SK-N-MC (cell line): ENCODE measurements at regions not wholly inside any gene's neighbourhood (a gene's known extent, or its start where the extent isn't known, plus 50 kb on each side); places are given as distances from the start of the nearest gene placed in this dataset.

Experiments used
- DNase-seq: peaks from one replicate; pipeline ENCODE4 v3.0.0-alpha.2; 2011; ENCODE audit warnings: low read depth, low spot score
- H3K27ac ChIP-seq: fragments of 200-600 bp; sonication (generic); 2 replicates; pipeline ENCODE4 v1.5.1; 2016; ENCODE audit warnings: mixed run types
- H3K36me3 ChIP-seq: fragments of 200-600 bp; sonication (generic); 2 replicates; pipeline ENCODE4 v1.6.1; 2017; ENCODE audit warnings: antibody characterized with exemption, low read length, mixed read lengths; ENCODE audit not compliant: insufficient read depth
- H3K4me3 ChIP-seq: fragments of 200-600 bp; sonication (generic); 2 replicates; pipeline ENCODE4 v1.5.1; 2016
- H3K9ac ChIP-seq: fragments of 200-600 bp; sonication (generic); 2 replicates; pipeline ENCODE4 v1.8.0; 2017; ENCODE audit warnings: mixed run types, mixed read lengths; ENCODE audit not compliant: insufficient read length
- H3K9me3 ChIP-seq: fragments of 200-600 bp; sonication (generic); 2 replicates; pipeline ENCODE4 v1.6.1; 2017; ENCODE audit warnings: low read depth, mild to moderate bottlenecking, antibody characterized with exemption, low read length, moderate library complexity, mixed read lengths
- EZH2 ChIP-seq: fragments of 200-600 bp; sonication (generic); IDR thresholded peaks from one replicate; pipeline ENCODE4 v1.6.1; 2017; ENCODE audit warnings: antibody characterized with exemption
- FOXP2 ChIP-seq: optimal IDR thresholded peaks from 2 replicates; pipeline ENCODE3; 2011; ENCODE audit warnings: mild to moderate bottlenecking, moderate library complexity; ENCODE audit not compliant: insufficient read depth; ENCODE audit errors: extremely low read length, control extremely low read depth
- POLR2AphosphoS5 ChIP-seq: IDR thresholded peaks from 2 replicates; pipeline ENCODE4 v1.6.1; 2012; ENCODE audit warnings: mild to moderate bottlenecking, low read depth, low read length, borderline replicate concordance

DNA sequence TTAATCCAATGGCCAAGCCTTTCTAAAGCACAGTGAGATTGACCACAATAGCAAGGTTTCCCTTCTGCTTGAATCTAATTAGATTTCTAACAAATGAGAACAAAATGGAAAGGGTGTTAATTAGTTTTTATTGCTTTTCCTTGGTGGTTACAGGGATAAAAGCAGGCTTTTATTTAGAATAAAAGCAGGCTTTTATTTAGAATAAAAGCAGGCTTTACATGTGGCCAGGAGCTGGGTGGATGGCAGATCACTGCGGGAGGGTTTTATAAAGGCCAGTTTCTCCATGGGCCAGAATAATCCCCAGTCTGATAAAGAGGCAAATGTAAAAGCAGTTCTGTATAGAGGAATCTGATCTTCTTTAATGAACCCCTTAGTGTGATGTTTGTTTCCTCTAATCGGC, 470.2 kb downstream of the TMEM232 start:
- no peak overlapping the region for H3K27ac ChIP-seq
- DNase-seq = no peak
- TF ChIP-seq EZH2 (no peak), FOXP2 (no peak), POLR2AphosphoS5 (no peak)

GRCh38 chr5:110257971-110258370, 468.5 kb downstream of the TMEM232 start:
- no peak overlapping the region for H3K27ac ChIP-seq
- H3K9me3 ChIP-seq = no peaks in the 10 kb centered on the region
- H3K9ac ChIP-seq = no peak overlapping the region
- TF ChIP-seq FOXP2 (no peak), POLR2AphosphoS5 (no peak)
- DNase-seq = no peak
- no peaks in the 10 kb centered on the region for H3K36me3 ChIP-seq
- no peak overlapping the region for H3K4me3 ChIP-seq

More for the DNA sequence above, 470.2 kb downstream of the TMEM232 start:
- Histone ChIP-seq H3K36me3 (no peaks in the 10 kb centered on the region), H3K9ac (no peak overlapping the region), H3K4me3 (no peak overlapping the region), H3K9me3 (no peaks in the 10 kb centered on the region)

DNA sequence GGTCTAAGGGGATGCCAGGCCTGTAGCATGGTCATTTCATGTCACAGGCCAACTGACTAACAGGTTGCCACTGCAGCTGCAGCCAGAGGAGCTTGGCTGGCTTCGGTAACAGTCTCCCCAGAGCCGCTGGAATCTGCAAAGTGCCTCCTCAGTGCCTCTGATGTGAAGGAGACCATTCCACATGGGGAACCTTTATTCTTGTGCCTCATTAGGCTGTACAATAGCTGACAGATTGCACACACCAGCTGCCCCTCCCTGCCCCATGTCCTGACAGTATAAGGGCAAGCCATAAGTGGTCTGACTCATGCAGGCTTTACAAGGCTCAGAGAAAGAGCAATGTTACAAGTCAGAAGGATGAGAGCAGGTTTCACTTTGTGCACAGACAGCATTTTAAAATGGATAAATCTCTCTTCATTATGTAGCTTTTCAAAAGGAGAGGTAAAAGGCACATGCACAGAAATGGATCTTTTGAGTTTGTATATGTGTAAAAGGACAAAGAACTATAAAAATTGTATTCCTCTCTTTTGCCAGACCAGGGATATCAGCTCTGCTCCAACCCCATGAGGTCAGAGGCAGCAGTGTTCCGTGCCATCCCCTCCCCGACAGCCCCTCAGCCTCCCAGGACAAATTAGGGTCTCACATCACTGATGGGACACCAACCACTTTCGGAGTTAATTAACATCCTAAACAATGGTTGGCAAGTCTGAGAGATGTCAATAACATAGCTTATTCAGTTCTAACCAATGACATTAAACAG, 467.8 kb downstream of the TMEM232 start:
- H3K9ac ChIP-seq = no peak overlapping the region
- no peak overlapping the region for H3K27ac ChIP-seq
- H3K36me3 ChIP-seq = no peaks in the 10 kb centered on the region
- TF ChIP-seq EZH2 (no peak), POLR2AphosphoS5 (no peak), FOXP2 (no peak)
- H3K9me3 ChIP-seq = no peaks in the 10 kb centered on the region
- DNase-seq = no peak
- H3K4me3 ChIP-seq = no peak overlapping the region

DNA sequence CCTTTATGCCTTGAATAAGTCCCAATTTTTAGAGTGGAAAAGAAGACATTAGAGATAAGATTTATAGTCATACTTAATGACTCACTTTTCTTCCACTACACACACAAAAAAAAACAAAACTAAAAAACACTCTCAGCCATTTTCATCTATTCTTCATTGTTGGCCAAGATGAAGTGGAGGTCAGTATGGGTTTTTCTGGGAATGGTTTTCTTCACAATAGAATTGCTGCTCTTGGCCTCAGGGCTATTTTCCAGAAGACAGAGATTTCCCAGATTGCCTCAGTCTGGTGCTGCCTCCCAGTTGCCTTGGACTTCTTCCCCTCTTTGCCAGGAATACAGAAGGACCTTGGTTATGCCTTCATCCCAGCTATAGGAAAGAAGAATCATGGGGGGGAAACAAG, 463.7 kb downstream of the TMEM232 start:
- Histone ChIP-seq H3K9me3 (no peaks in the 10 kb centered on the region), H3K9ac (no peak overlapping the region), H3K4me3 (no peak overlapping the region), H3K27ac (no peak overlapping the region), H3K36me3 (no peaks in the 10 kb centered on the region)
- TF ChIP-seq FOXP2 = no peak
- DNase-seq = no peak

DNA sequence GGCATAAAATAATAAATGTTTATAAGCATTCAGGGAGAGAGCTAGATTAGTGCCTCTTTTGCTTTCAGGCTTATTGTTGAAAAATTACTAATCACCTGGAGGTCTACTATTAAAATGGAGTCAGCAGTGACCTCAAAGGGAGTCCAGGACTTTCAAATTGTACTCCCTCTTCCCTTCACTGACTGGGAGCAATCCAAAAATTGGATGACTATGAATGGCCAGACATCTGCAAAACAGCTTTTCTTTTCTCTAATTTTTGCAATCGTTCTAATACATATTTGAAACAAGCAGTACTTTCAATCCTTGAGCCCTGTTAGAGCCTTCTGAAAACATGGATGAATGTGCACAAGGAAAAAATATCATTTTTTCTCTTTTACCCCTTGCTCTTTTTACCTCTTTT, 461.8 kb downstream of the TMEM232 start:
- Histone ChIP-seq H3K9ac (no peak overlapping the region), H3K9me3 (no peaks in the 10 kb centered on the region), H3K4me3 (no peak overlapping the region), H3K27ac (no peak overlapping the region), H3K36me3 (no peaks in the 10 kb centered on the region)
- DNase-seq = no peak
- TF ChIP-seq EZH2 (no peak), FOXP2 (no peak), POLR2AphosphoS5 (no peak)

DNA sequence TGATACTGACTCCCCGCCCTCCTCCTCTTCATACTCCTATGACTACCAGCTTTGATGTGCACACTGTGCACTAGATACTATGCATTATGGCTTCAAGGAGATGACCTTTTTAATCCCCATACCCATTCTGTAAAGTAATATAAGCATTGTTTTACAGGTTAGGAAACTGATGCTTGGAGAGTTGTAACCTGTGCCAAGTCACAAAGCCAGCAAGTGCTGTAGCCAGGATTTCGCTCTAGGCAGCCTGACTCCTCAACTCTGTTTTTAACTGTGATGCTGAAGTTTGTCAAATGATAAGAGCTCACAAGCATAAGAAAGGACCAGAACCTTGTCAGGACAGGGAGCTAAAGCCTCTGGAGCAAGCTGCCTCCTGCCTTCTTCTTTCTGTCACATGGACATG, 461.3 kb downstream of the TMEM232 start:
- no peak overlapping the region for H3K9ac ChIP-seq
- TF ChIP-seq POLR2AphosphoS5 = no peak
- no peak for TF ChIP-seq FOXP2
- no peaks in the 10 kb centered on the region for H3K36me3 ChIP-seq
- H3K4me3 ChIP-seq = no peak overlapping the region
- no peak overlapping the region for H3K27ac ChIP-seq
- H3K9me3 ChIP-seq = no peaks in the 10 kb centered on the region
- DNase-seq = no peak

DNA sequence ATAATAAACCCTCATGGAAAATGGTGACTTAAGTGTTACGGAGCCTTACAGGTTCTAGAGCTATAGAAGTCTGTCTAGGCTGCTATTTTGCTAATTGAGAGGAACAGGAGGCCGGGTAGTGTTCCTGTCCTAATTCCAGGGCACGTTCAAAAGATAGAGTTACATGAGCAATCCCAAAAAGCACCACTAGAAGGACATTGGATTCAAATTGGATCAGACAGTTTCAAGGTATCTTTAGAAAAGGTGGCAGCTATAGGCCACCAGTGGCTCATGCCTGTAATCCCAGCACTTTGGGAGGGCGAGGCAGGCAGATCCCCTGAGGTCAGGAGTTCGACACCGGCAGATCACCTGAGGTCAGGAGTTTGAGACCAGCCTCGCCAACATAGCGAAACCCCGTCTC, 458.8 kb downstream of the TMEM232 start:
- TF ChIP-seq FOXP2 (no peak), EZH2 (no peak), POLR2AphosphoS5 (no peak)
- no peak overlapping the region for H3K9ac ChIP-seq
- H3K36me3 ChIP-seq = no peaks in the 10 kb centered on the region
- DNase-seq = no peak
- H3K9me3 ChIP-seq = no peaks in the 10 kb centered on the region
- no peak overlapping the region for H3K27ac ChIP-seq
- H3K4me3 ChIP-seq = no peak overlapping the region

- no peak overlapping the region for H3K4me3 ChIP-seq
- no peak for TF ChIP-seq EZH2
- TF ChIP-seq POLR2AphosphoS5 = no peak
- TF ChIP-seq FOXP2 = no peak
- H3K27ac ChIP-seq = no peak overlapping the region
- no peaks in the 10 kb centered on the region for H3K9me3 ChIP-seq
- H3K36me3 ChIP-seq = no peaks in the 10 kb centered on the region
- no peak for DNase-seq
- no peak overlapping the region for H3K9ac ChIP-seq
Observed at GRCh38 chr5:110268283-110268682, 458.2 kb downstream of the TMEM232 start.

GRCh38 chr5:110268985-110269384, 457.5 kb downstream of the TMEM232 start:
- peak overlapping the region; percentile 60 for H3K27ac ChIP-seq
- H3K4me3 ChIP-seq = 0 out of 2 replicates have a peak overlapping the region, but pooled peaks have one; percentile 27
- H3K36me3 ChIP-seq = no peaks in the 10 kb centered on the region
- peak overlapping the region; percentile 34 for H3K9ac ChIP-seq
- TF ChIP-seq FOXP2 (no peak), POLR2AphosphoS5 (no peak), EZH2 (no peak)
- no peak for DNase-seq
- H3K9me3 ChIP-seq = no peaks in the 10 kb centered on the region

- Histone ChIP-seq H3K36me3 (no peaks in the 10 kb centered on the region), H3K4me3 (peak overlapping the region; percentile 27; the same call in 1 of the 2 replicates), H3K9me3 (no peaks in the 10 kb centered on the region), H3K9ac (peak overlapping the region; percentile 34), H3K27ac (peak overlapping the region; percentile 60; the same call in 1 of the 2 replicates)
- no peak for DNase-seq
- TF ChIP-seq EZH2 (no peak), FOXP2 (no peak), POLR2AphosphoS5 (no peak)
Observed at GRCh38 chr5:110269478-110270142, 456.9 kb downstream of the TMEM232 start.
